ENCODE measurements at regions not wholly inside any gene's neighbourhood (a gene's known extent, or its start where the extent isn't known, plus 50 kb on each side); places are given as distances from the start of the nearest gene placed in this dataset.

GRCh38 chr16:73176577-73177013 lies 128.7 kb upstream of the ZFHX3 start:
- TF ChIP-seq CTCF (IDR thresholded peaks at IDR 0.05) = peak in 2 of 3 experiments; percentile 13 to 20
- TF ChIP-seq POLR2A (IDR thresholded peaks at IDR 0.05; ENCODE audit: low read depth) = no peak
- TF ChIP-seq POLR2AphosphoS5 (IDR thresholded peaks at IDR 0.05) = peak; percentile 18 to 56
- no peak for TF ChIP-seq EP300 (IDR thresholded peaks at IDR 0.05)
